HG02973 (cell line): ENCODE measurements at regions not wholly inside any gene's neighbourhood (a gene's known extent, or its start where the extent isn't known, plus 50 kb on each side); places are given as distances from the start of the nearest gene placed in this dataset.
"Not testable (repeated sequence)": the region's sequence is repeated elsewhere in the genome, so short reads cannot be mapped to it uniquely, and the experiment has no call there.

Experiments
- ATAC-seq: cut with Tn5 transposase; IDR thresholded peaks from one replicate; pipeline ENCODE4 v1.9.1; 2021; ENCODE audit warnings: moderate library complexity; ENCODE audit not compliant: unreplicated experiment

- no peak for ATAC-seq
These were observed 51.9 kb upstream of the TBL1XR1 start for GRCh38 chr3:177249203-177249602.

DNA sequence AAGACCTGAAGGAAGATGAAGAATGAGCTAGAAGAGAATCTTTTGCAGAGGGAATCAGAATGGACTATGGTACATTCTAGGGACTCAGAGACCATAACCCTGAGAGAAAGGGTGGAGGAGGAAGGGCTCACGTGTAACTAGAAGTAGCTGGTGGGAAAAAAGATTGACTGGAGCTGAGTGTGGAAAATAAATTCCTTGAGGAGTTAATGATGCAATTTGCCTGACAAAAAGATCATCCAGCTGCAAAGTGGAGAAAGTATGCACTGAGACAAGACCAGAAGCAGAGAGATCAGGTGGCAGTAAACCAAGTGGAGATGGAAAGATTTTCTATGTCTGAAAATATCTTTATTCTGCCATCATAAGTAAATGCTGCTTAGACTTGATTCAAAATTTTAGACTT lies 52.9 kb upstream of the TBL1XR1 start:
- ATAC-seq: no peak

- ATAC-seq: no peak
These were observed 54.5 kb upstream of the TBL1XR1 start for GRCh38 chr3:177251755-177252154.

DNA sequence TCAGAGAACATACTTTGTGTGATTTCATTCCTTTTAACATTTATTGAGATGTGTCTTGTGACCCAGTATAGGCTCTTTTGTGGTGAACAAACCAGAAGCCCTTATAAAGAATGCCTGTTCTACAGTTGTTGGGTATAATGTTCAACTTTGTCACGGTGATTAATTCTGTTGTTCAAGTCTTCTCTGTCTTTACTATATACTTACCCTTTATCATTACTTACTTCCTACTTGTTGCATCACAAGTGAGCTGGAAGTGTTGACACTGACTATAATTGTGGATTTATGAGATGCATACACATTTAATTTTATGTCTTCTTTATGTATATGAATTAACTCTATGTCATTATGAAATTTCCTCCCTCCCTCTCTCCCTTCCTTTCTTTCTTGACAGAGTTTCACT lies 59.7 kb upstream of the TBL1XR1 start:
- ATAC-seq: no peak

- no peak for ATAC-seq
These were observed 60.3 kb upstream of the TBL1XR1 start for GRCh38 chr3:177257625-177258024.

DNA sequence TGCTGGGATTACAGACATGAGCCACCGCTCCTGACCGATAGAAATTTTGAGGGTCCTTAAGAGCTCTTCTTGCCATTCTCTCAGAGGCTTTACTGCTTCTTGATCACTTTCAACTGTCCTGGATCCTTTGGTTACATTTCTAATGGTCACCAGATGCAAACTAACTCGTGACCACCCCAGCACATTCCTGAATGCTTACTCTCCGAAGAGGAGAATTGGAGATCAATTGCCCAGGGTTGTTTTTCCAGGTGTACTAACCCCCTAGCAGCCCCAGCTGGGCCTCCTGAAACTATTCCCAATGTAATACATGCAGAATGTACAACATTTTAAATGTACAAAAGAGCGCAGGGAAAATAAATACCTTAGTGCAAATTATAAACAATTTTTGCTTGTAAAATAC lies 65.1 kb upstream of the TBL1XR1 start:
- ATAC-seq: no peak

DNA sequence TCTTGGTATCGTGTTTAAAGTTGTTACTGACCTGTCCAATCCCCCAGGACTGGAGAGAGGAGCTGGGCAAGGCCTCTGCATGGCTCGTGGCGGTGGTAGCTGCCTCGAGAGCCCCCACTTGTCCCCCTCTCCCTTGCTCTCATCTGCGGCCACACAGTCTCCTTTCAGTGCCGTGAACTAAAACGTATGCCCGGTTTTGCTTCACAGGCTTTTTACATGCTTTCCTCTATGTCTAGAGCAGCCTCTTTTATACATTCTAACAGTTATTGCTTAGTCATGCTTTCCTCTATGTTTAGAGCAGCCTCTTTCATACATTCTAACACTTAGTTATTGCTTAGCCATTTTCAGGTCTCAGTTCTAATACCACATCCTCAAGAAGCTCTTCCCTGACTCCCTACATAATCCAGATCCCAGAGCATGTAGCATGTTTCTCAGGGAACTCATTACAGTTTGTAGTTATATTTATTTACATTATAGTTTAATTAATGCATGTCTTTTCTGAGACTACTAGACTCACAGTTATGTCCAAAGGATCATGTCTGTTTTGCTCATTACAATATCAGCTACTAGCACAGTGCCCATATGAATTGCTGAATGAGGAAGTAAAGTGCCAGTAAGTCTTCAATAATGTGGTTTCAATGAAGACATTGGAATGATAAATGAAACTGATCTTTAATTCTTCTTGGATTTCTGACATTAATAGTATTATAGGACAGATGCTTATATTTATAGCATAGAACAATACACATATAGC lies 66.5 kb upstream of the TBL1XR1 start:
- no peak for ATAC-seq

- not testable (repeated sequence) for ATAC-seq
These were observed 74.7 kb upstream of the TBL1XR1 start for GRCh38 chr3:177271811-177272501.

DNA sequence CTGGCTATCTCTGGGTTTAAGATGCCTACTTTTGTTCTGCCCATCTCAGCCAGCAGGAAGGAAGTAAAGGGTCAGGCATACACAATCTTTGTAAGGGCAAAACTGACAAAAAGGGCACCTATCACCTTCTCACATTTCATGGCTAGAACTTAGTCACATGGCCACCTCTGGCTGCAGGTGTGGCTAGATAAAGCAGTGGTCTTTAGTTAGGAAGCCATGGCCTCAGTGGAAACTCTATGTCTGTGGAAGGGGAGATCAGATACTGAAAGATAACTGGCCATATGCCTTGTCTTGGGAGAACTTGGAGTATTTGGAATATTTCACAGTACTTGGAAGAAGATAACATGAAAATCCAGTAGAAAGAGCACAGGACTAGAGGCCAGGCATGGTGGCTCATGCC lies 80.7 kb upstream of the TBL1XR1 start:
- ATAC-seq: no peak

- ATAC-seq: no peak
These were observed 82.0 kb upstream of the TBL1XR1 start for GRCh38 chr3:177279118-177279815.

DNA sequence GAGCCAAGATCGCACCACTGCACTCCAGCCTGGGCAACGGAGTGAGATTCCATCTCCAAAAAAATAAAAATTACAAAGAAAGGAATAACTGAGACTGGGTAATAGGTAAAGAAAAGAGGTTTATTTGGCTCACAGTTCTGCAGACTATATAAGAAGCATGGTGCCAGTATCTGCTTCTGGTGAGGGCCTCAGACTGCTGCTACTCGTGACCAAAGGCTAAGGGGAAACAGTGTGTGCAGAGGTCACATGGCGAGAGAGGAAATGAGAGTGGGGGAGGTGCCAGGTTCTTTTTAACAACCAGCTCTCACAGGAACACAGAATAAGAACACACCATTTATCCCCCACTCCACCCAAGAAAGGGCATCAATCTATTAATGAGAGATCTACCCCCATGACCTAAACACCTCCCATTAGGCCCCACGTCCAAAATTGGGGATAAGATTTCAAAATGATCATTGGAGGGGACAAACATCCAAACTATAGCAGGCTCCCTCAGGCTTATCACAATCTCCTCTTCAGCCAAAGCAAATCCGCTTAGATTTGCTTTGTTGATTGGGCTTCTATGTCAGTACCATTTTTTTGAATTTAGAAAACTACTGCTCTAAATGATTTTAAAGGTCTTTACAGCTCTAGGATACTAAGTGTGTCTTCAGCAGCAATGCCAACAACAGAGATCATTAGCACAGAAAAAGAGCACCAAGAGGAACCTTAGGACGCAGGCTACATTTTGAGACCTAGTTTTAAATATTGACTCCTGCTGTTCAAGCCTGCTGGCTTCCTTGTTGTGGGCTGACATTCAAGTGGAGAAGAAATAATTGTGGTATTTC lies 84.2 kb upstream of the TBL1XR1 start:
- no peak for ATAC-seq

DNA sequence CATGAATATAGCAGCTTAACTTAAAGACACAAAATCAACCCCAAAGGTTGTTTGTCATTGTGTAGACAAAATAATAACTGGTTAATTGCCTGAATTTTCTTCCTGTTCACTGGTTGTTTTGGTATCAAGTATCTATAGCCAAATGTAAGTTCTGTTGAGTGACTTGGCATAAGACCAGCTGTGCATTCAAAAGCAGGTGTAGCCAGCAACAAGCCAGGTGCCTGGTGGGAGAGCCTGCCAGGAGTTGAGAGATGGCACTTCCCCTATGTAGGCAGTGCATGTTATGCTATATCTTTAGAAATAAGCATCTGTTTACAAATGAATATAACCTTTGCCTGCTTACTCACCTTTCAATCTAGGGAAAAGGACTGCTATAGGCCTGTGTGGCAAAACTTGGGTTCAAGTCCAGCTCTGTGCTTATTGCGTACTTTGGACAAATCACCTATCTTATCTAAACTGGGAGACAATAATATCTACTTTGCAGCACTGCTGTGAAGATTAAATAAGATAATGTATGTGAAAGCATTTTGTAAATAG lies 84.9 kb upstream of the TBL1XR1 start:
- no peak for ATAC-seq

DNA sequence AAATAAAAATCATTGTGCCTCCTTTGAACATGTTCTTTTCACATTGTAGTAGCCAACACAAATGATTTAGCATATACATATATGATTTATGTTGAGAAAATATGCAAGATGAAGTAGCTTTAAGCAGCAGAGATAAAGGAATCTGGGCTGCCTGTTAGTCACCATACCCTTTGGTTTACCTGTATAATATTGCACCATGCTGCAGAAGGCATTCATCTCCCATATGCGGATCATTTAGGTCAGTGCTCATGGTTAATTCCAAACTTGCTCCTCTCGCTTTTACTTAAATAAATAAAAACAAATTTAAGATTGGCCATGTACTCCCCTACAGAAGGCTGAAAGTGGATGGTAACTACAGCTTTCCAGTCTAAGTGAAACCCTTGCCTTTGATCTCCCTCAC lies 86.7 kb upstream of the TBL1XR1 start:
- no peak for ATAC-seq

GRCh38 chr3:177284383-177284881 lies 87.2 kb upstream of the TBL1XR1 start:
- ATAC-seq: no peak

DNA sequence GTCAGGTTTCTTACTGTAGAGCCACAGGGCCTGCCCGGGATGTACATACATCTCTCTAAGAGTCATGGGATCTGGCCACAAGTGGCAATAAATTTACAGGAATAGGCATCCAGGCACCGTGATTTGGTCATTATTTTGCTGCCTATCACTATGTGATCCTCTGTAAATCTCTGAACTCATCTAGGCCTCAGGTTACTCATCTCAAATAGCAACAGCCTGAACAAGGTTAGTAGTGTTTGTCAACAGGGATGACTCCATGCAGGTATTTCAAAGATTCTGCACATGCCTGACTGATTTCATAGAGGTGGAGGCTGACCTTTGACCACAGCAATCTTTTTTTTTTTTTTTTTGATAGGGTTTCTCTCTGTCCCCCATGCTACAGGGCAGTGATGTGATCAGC lies 88.8 kb upstream of the TBL1XR1 start:
- no peak for ATAC-seq

- no peak for ATAC-seq
These were observed 89.9 kb upstream of the TBL1XR1 start for GRCh38 chr3:177287231-177287630.

- ATAC-seq: no peak
These were observed 93.4 kb upstream of the TBL1XR1 start for GRCh38 chr3:177290633-177291032.

GRCh38 chr3:177294221-177294620 lies 96.9 kb upstream of the TBL1XR1 start:
- no peak for ATAC-seq

DNA sequence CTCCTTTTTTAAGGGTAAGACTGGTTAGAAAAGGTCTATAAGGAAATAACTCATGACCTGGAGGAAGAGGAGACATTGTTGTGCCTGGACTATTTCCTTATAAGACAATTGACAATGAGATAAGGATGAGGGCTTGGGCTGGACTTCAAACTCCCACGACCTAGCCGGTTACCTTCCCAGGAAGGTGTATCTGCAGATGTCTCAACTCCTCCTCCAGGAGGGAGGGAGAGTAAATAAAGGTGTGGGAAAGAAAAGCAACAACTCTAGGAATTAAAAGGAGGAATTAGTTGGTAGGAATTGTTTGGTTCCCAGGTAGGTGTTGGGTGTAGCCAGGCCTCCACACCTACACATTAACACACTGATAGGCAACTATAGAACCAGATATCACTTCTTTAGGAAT lies 97.8 kb upstream of the TBL1XR1 start:
- ATAC-seq: no peak

GRCh38 chr3:177299250-177299649 lies 102.0 kb upstream of the TBL1XR1 start:
- ATAC-seq: no peak
